HEK293T (cell line): ENCODE measurements at regions not wholly inside any gene's neighbourhood (a gene's known extent, or its start where the extent isn't known, plus 50 kb on each side); places are given as distances from the start of the nearest gene placed in this dataset.

Experiments used
- CTCF ChIA-PET: fragments of 350-600 bp; formaldehyde crosslinking; extraction: SDS; loops from one replicate; lab custom pipeline; 2021; ENCODE audit warnings: antibody characterized with exemption, inconsistent platforms; lab: Yijun Ruan, JAX
- POLR2A ChIA-PET: fragments of 350-600 bp; formaldehyde crosslinking; extraction: SDS; loops from one replicate; lab custom pipeline; 2020; ENCODE audit warnings: antibody characterized with exemption, inconsistent platforms; lab: Yijun Ruan, JAX
- DNase-seq: peaks from one replicate; pipeline ENCODE4 v3.0.0; 2012; ENCODE audit warnings: mixed read lengths; ENCODE audit errors: extremely low spot score
- ARNT ChIP-seq: fragments of 450-650 bp; IDR thresholded peaks from 2 replicates; pipeline ENCODE4 v1.6.1; 2017; ENCODE audit warnings: mild to moderate bottlenecking
- BHLHE40 ChIP-seq: fragments of 450-650 bp; IDR thresholded peaks from 2 replicates; pipeline ENCODE4 v1.6.1; 2016; ENCODE audit warnings: mild to moderate bottlenecking, moderate library complexity, borderline replicate concordance
- CTBP1 ChIP-seq: fragments of 450-650 bp; IDR thresholded peaks from 2 replicates; pipeline ENCODE4 v1.6.1; 2016; ENCODE audit warnings: borderline replicate concordance
- ELF4 ChIP-seq: fragments of 450-650 bp; IDR thresholded peaks from 2 replicates; pipeline ENCODE4 v1.6.1; 2017; ENCODE audit warnings: antibody characterized with exemption
- FOXA1 ChIP-seq: fragments of 450-650 bp; IDR thresholded peaks from 2 replicates; pipeline ENCODE4 v1.6.1; 2016; ENCODE audit warnings: mild to moderate bottlenecking
- FOXK2 ChIP-seq: fragments of 450-650 bp; IDR thresholded peaks from 2 replicates; pipeline ENCODE4 v1.6.1; 2016; ENCODE audit warnings: mild to moderate bottlenecking
- FOXM1 ChIP-seq: fragments of 450-650 bp; IDR thresholded peaks from 2 replicates; pipeline ENCODE4 v1.6.1; 2017; ENCODE audit warnings: mild to moderate bottlenecking, borderline replicate concordance
- HDGF ChIP-seq: fragments of 450-650 bp; IDR thresholded peaks from 2 replicates; pipeline ENCODE4 v1.6.1; 2017; ENCODE audit warnings: antibody characterized with exemption, borderline replicate concordance
- L3MBTL2 ChIP-seq: fragments of 450-650 bp; conservative IDR thresholded peaks from 2 replicates; pipeline ENCODE4 v1.6.1; 2016; ENCODE audit warnings: mild to moderate bottlenecking
- LEF1 ChIP-seq: fragments of 450-650 bp; IDR thresholded peaks from 2 replicates; pipeline ENCODE4 v1.6.1; 2017; ENCODE audit warnings: mild to moderate bottlenecking, borderline replicate concordance
- NFRKB ChIP-seq: fragments of 450-650 bp; IDR thresholded peaks from 2 replicates; pipeline ENCODE4 v1.6.1; 2016; ENCODE audit warnings: mild to moderate bottlenecking, moderate library complexity
- PKNOX1 ChIP-seq: fragments of 450-650 bp; IDR thresholded peaks from 2 replicates; pipeline ENCODE4 v1.6.1; 2016
- SP1 ChIP-seq: fragments of 450-650 bp; IDR thresholded peaks from 2 replicates; pipeline ENCODE4 v1.6.1; 2017
- SUZ12 ChIP-seq: fragments of 450-650 bp; IDR thresholded peaks from 2 replicates; pipeline ENCODE4 v1.6.1; 2016; ENCODE audit warnings: mild to moderate bottlenecking
- TARDBP ChIP-seq: fragments of 450-650 bp; IDR thresholded peaks from 2 replicates; pipeline ENCODE4 v1.6.1; 2016
- ZNF384 ChIP-seq: fragments of 450-650 bp; IDR thresholded peaks from 2 replicates; pipeline ENCODE4 v1.6.1; 2016

- no peak for TF ChIP-seq BHLHE40
- TF ChIP-seq PKNOX1 = no peak
- TF ChIP-seq NFRKB = no peak
- no peak for TF ChIP-seq FOXA1
- no peak for DNase-seq
- CTCF ChIA-PET = interaction anchor here (0.6 to 0.7 kb wide), 2 partner anchors 332 to 806 kb away, joined by 3 read pairs; no protein-coding TSS in a partner anchor
- POLR2A ChIA-PET = no interaction called here
Measured at GRCh38 chr4:73312967-73313366, 54.4 kb upstream of the ANKRD17 start.

DNA sequence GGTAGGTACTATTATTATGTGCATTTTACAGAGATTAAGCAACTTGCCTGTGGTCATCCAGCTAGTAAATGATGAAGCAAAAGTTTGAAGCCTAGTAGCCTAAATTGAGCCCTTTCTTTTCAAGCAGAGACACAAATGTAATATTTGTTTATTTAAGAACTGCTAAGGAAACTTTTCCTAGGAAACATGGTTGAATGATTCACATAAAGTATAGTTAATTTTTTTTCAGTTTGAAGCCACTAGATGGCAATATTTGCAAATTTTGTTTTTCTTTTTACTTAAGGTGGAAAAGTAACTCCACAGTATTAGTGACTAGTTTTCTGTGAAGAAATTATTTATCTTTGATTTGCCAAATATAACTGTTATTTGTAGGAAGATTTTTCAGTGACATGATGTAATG lies 52.8 kb upstream of the ANKRD17 start:
- TF ChIP-seq PKNOX1 (no peak), HDGF (no peak), SUZ12 (no peak), ELF4 (no peak), ARNT (no peak), TARDBP (no peak), FOXM1 (no peak), FOXA1 (no peak), ZNF384 (no peak), CTBP1 (no peak), NFRKB (no peak), LEF1 (no peak), BHLHE40 (no peak), SP1 (no peak), L3MBTL2 (no peak), FOXK2 (no peak)
- CTCF ChIA-PET = interaction anchor here (0.8 kb wide), 1 partner anchor 16 kb away, joined by 4 read pairs; no protein-coding TSS in a partner anchor
- peak; percentile 6 for DNase-seq
- POLR2A ChIA-PET = no interaction called here

- DNase-seq = no peak
- CTCF ChIA-PET = interaction anchor here (0.9 kb wide), 1 partner anchor 345 kb away, joined by 3 read pairs; no protein-coding TSS in a partner anchor
- POLR2A ChIA-PET = no interaction called here
- TF ChIP-seq ELF4 (no peak), LEF1 (no peak), CTBP1 (no peak), FOXA1 (no peak), NFRKB (no peak), ARNT (no peak), FOXK2 (no peak), BHLHE40 (no peak), HDGF (no peak), L3MBTL2 (no peak), ZNF384 (no peak), SP1 (no peak), TARDBP (no peak), SUZ12 (no peak), FOXM1 (no peak), PKNOX1 (no peak)
Measured at GRCh38 chr4:73309211-73309610, 50.6 kb upstream of the ANKRD17 start.
